OCI-LY1 (cell line): ENCODE measurements at regions not wholly inside any gene's neighbourhood (a gene's known extent, or its start where the extent isn't known, plus 50 kb on each side); places are given as distances from the start of the nearest gene placed in this dataset.

Experiments used
- CTCF ChIP-seq: fragments of 200-600 bp; sonication (generic), shearing (Covaris generic); IDR thresholded peaks from 2 replicates; pipeline ENCODE4 v1.5.1; 2017; ENCODE audit warnings: mild to moderate bottlenecking, antibody characterized with exemption, low read length, moderate library complexity, mixed read lengths
- EZH2 ChIP-seq: fragments of 200-600 bp; sonication (generic), shearing (Covaris generic); IDR thresholded peaks from 2 replicates; pipeline ENCODE4 v1.8.0; 2017; ENCODE audit warnings: borderline replicate concordance, mixed run types, mild to moderate bottlenecking, antibody characterized with exemption, low read length, moderate library complexity, mixed read lengths

GRCh38 chr2:144239726-144240125 lies 280.2 kb downstream of the ZEB2 start:
- TF ChIP-seq CTCF: no peak
- no peak for TF ChIP-seq EZH2
